ENCODE measurements at regions not wholly inside any gene's neighbourhood (a gene's known extent, or its start where the extent isn't known, plus 50 kb on each side); places are given as distances from the start of the nearest gene placed in this dataset.

DNA sequence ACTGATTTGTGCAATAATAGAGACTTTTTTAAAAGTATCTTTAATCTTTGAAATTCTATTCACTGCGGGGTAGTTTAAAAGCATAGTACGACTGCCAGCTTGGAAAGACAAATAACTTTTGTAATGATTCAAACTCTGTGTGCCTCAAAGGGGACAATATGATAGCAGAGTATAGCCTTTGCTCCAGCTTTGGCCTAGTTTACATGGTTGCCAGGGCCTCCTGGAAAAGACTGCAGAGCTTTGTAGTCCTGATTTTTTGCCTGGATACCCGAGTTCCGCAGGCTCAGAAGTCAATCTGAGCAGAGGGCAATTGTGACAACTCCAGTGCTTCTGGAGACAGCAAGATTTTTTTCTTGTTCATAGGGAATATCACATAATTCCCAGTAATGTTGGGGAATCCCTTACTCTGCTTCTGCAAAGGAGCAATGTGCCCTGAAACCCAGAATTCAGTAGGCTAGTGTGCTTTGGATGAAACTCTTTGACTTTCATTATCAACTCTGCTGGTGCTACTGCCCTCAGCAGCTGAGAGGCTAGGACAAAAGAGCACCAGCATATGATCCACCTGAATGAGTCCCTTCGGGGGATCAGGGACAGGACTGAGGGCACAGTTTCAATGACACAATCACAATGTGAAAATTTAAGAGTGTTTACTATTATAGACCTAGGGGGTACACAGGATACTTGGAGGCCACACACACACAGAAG lies 768.1 kb downstream of the TMEM182 start:
- no peaks in the 10 kb centered on the region for H3K9me3 ChIP-seq
- no peak for ATAC-seq
- H3K27ac ChIP-seq, result no peak overlapping the region
- H3K4me3 ChIP-seq, result no peak overlapping the region
- intact Hi-C loops (cut with DNase I), result no loop called here
- no peaks in the 10 kb centered on the region for H3K27me3 ChIP-seq (ENCODE audit: low read depth)
- no peaks in the 10 kb centered on the region for H3K4me1 ChIP-seq
- no peaks in the 10 kb centered on the region for H3K36me3 ChIP-seq
- no peak for TF ChIP-seq CTCF (IDR thresholded peaks at IDR 0.05)
- DNase-seq, result no peak

- Histone ChIP-seq H3K4me1 (no peaks in the 10 kb centered on the region), H3K27ac (no peak overlapping the region), H3K27me3 (ENCODE audit: low read depth) (no peaks in the 10 kb centered on the region), H3K4me3 (no peak overlapping the region), H3K9me3 (no peaks in the 10 kb centered on the region), H3K36me3 (no peaks in the 10 kb centered on the region)
- ATAC-seq (no peak), DNase-seq (no peak)
- no peak for TF ChIP-seq CTCF (IDR thresholded peaks at IDR 0.05)
- intact Hi-C loops (cut with DNase I), result no loop called here
Observed at GRCh38 chr2:103552775-103553174, 790.9 kb downstream of the TMEM182 start.

DNA sequence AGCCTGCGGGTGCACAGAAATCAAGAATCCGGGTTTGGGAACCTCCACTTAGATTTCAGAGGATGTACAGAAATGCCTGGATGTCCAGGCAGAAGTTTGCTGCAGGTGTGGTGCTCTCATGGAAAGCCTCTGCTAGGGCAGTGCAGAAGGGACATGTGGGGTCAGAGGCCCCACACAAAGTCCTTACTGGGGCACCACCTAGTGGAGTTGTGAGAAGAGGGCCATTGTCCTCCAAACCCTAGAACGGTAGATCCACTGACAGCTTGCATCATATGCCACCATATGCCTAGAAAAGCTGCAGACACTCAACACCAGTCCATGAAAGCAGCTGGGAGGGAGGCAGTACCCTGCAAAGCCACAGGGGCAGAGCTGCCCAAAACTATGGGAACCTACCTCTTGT lies 833.0 kb downstream of the TMEM182 start:
- Histone ChIP-seq H3K27me3 (ENCODE audit: low read depth) (no peaks in the 10 kb centered on the region), H3K4me1 (no peaks in the 10 kb centered on the region), H3K27ac (no peak overlapping the region), H3K36me3 (no peaks in the 10 kb centered on the region), H3K4me3 (no peak overlapping the region), H3K9me3 (no peaks in the 10 kb centered on the region)
- no peak for TF ChIP-seq CTCF (IDR thresholded peaks at IDR 0.05)
- intact Hi-C loops (cut with DNase I), result no loop called here
- no peak for ATAC-seq
- DNase-seq, result no peak

DNA sequence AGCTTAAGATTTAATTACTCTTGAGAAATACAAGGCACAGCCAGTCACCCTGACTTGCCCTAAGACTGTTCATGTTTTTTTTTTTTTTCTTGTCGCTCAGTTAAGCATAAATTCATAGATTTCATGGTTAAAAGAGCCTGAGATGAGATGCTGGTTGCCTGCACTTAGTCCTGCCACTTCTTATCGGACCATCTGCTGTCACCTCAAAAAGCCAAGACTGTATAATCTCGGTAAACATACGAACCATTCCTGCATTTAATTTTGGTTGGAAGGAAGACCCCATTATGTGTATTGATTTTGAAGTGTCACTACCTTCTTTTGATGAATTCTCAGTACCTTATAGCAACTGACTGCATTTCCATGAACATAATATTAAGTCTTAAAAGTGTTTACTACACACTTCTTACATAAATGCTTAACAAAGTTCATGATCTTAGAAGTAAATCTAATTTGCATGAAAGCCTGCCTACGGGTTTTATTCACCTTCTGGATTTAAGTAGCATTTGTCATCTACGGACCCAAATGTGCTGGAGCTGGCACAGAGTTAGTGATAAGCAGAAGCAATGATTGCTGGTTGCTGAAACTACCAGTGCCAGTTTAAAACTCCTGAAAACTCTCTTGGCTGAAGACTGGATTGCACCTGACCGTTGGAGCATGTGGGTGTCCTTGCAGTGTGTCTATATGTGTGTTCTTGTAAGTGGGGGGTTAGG lies 843.4 kb downstream of the TMEM182 start:
- H3K9me3 ChIP-seq, result peaks cover 12% of the 10 kb centered on the region
- no peaks in the 10 kb centered on the region for H3K4me1 ChIP-seq
- H3K27ac ChIP-seq, result no peak overlapping the region
- DNase-seq (no peak), ATAC-seq (no peak)
- H3K4me3 ChIP-seq, result no peak overlapping the region
- H3K27me3 ChIP-seq (ENCODE audit: low read depth), result no peaks in the 10 kb centered on the region
- no peak for TF ChIP-seq CTCF (IDR thresholded peaks at IDR 0.05)
- intact Hi-C loops (cut with DNase I), result no loop called here
- H3K36me3 ChIP-seq, result no peaks in the 10 kb centered on the region

DNA sequence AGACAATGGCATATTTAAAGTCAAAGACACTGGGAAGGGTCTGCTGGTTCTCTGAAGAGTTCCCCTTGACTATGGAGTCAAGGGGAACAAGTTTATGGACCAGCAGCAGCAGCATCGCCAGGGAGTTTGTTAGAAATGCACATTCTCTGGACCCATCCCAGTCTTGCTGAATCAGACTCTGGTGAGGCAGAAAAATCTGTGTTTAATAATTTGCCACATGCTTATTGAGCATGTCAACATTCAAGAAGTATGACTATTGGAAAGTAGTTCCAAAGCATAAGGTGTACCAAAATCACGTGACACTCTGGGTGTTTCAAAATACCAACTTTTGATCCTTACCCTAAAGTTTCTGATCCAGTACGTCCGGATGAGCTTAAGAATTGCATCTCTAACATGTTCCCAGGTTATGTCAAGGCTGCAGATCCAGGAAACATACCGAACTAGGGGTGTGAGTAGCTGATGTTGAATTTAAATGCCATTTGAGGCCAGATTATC lies 853.8 kb downstream of the TMEM182 start:
- no peak for ATAC-seq
- intact Hi-C loops (cut with DNase I), result no loop called here
- Histone ChIP-seq H3K4me3 (no peak overlapping the region), H3K4me1 (no peaks in the 10 kb centered on the region), H3K27ac (no peak overlapping the region), H3K9me3 (peaks cover 3% of the 10 kb centered on the region), H3K27me3 (ENCODE audit: low read depth) (no peaks in the 10 kb centered on the region), H3K36me3 (no peaks in the 10 kb centered on the region)
- TF ChIP-seq CTCF (IDR thresholded peaks at IDR 0.05), result no peak
- DNase-seq, result no peak

Measured in lower lobe of right lung (tissue), 2 donors.